Natural killer cell (primary cell): ENCODE measurements at regions not wholly inside any gene's neighbourhood (a gene's known extent, or its start where the extent isn't known, plus 50 kb on each side); places are given as distances from the start of the nearest gene placed in this dataset.

Experiments used
- ATAC-seq, 3 donors: fragments of 150-1000 bp in 2 of 3; fragments of 200-7000 bp in 1 of 3; cut with Tn5 transposase; 1 replicate in 1 of 3; 2 replicates in 2 of 3; pipeline ENCODE4 v1.10.0; 2021; ENCODE audit warnings: mild to moderate bottlenecking in 2 of 3, moderate library complexity in 2 of 3
- DNase-seq, 2 donors: peaks; one replicate each; pipeline versions ENCODE4 v3.0.0 to v3.0.0-alpha.2; 2013 to 2021; ENCODE audit warnings: mixed read lengths in 1 of 2
- H3K27ac ChIP-seq: one replicate; pipeline ENCODE4 v1.5.1; 2013; ENCODE audit warnings: mild to moderate bottlenecking, low read length
- H3K27me3 ChIP-seq: one replicate; pipeline ENCODE4 v1.6.1; 2013; ENCODE audit warnings: low read length; ENCODE audit not compliant: control insufficient read depth, insufficient read depth
- H3K36me3 ChIP-seq: one replicate; pipeline ENCODE4 v1.6.1; 2013; ENCODE audit warnings: low read length; ENCODE audit not compliant: control insufficient read depth, insufficient read depth
- H3K4me1 ChIP-seq: one replicate; pipeline ENCODE4 v1.6.1; 2013; ENCODE audit warnings: low read length; ENCODE audit not compliant: control insufficient read depth, insufficient read depth
- H3K4me3 ChIP-seq: one replicate; pipeline ENCODE4 v1.5.1; 2013; ENCODE audit warnings: low read length
- H3K9me3 ChIP-seq: one replicate; pipeline ENCODE4 v1.6.1; 2013; ENCODE audit warnings: low read length; ENCODE audit not compliant: control insufficient read depth, insufficient read depth
- H3K27ac Mint-ChIP-seq, 2 donors: one replicate each; pipeline ENCODE4 v1.8.0; 2022; ENCODE audit warnings: mild to moderate bottlenecking in 2 of 2, mixed read lengths in 2 of 2, moderate library complexity in 1 of 2
- H3K27me3 Mint-ChIP-seq, 2 donors: one replicate each; pipeline ENCODE4 v1.8.0; 2022; ENCODE audit warnings: low read depth in 2 of 2, mixed read lengths in 2 of 2
- H3K36me3 Mint-ChIP-seq: one replicate; pipeline ENCODE4 v1.8.0; 2022; ENCODE audit warnings: mixed read lengths
- H3K4me1 Mint-ChIP-seq, 2 donors: one replicate each; pipeline ENCODE4 v1.8.0; 2022; ENCODE audit warnings: mixed read lengths in 2 of 2
- H3K4me3 Mint-ChIP-seq: one replicate; pipeline ENCODE4 v1.8.0; 2022; ENCODE audit warnings: mild to moderate bottlenecking, moderate library complexity, mixed read lengths
- H3K9me3 Mint-ChIP-seq, 2 donors: one replicate each; pipeline ENCODE4 v1.8.0; 2022; ENCODE audit warnings: mixed read lengths in 2 of 2
- CTCF ChIP-seq: fragments of 200-600 bp; IDR thresholded peaks from one replicate; pipeline ENCODE4 v1.8.0; 2022; ENCODE audit warnings: antibody characterized with exemption
- WGBS: methylation state at CpG from one replicate; pipeline ENCODE4 v1.1.7; 2013; ENCODE audit warnings: missing lambda C conversion rate; ENCODE audit not compliant: insufficient coverage; 5-methylcytosine and 5-hydroxymethylcytosine counted together
- intact Hi-C: fragments of 100-400 bp; cut with micrococcal nuclease; formaldehyde crosslinking; loops from one replicate; pipeline ENCODE4 v1.14.2; 2022

- H3K9me3 Mint-ChIP-seq = peaks cover 3 to 16% of the 10 kb centered on the region in 2 donors
- H3K4me3 Mint-ChIP-seq = no peak overlapping the region
- WGBS = no CpG with 5 or more reads among the region's 1 CpG
Observed at GRCh38 chr2:15111718-15112117, 449.4 kb downstream of the NBAS start.

GRCh38 chr2:15112216-15112615 lies 448.9 kb downstream of the NBAS start:
- no peak for ATAC-seq
- peak in 1 of 2 donors; percentile 43 for DNase-seq
- H3K27me3 ChIP-seq = no peaks in the 10 kb centered on the region
- H3K4me3 Mint-ChIP-seq = no peak overlapping the region
- H3K27ac Mint-ChIP-seq = no peak overlapping the region
- no peaks in the 10 kb centered on the region for H3K4me1 Mint-ChIP-seq
- no peak overlapping the region for H3K4me3 ChIP-seq
- peaks cover 3 to 16% of the 10 kb centered on the region in 2 donors for H3K9me3 Mint-ChIP-seq
- H3K27ac ChIP-seq = no peak overlapping the region
- H3K9me3 ChIP-seq = no peaks in the 10 kb centered on the region
- intact Hi-C loops = no loop called here
- peaks cover 22% of the 10 kb centered on the region for H3K36me3 Mint-ChIP-seq
- H3K4me1 ChIP-seq = no peaks in the 10 kb centered on the region
- no peaks in the 10 kb centered on the region for H3K27me3 Mint-ChIP-seq
- no peaks in the 10 kb centered on the region for H3K36me3 ChIP-seq
- TF ChIP-seq CTCF = no peak
- WGBS = no CpG with 5 or more reads among the region's 1 CpG

More at GRCh38 chr2:15111718-15112117, 449.4 kb downstream of the NBAS start:
- Mint-ChIP-seq H3K36me3 (peaks cover 22% of the 10 kb centered on the region), H3K4me1 (no peaks in the 10 kb centered on the region), H3K27ac (no peak overlapping the region), H3K27me3 (no peaks in the 10 kb centered on the region)
- TF ChIP-seq CTCF = no peak
- H3K9me3 ChIP-seq = no peaks in the 10 kb centered on the region
- ATAC-seq (no peak), DNase-seq (no peak)
- no peak overlapping the region for H3K4me3 ChIP-seq
- no peaks in the 10 kb centered on the region for H3K36me3 ChIP-seq
- H3K27ac ChIP-seq = no peak overlapping the region
- no peaks in the 10 kb centered on the region for H3K4me1 ChIP-seq
- no peaks in the 10 kb centered on the region for H3K27me3 ChIP-seq
- intact Hi-C loops = no loop called here

GRCh38 chr2:15115776-15116175 lies 445.4 kb downstream of the NBAS start:
- Histone ChIP-seq H3K27ac (no peak overlapping the region), H3K27me3 (no peaks in the 10 kb centered on the region), H3K4me1 (no peaks in the 10 kb centered on the region), H3K4me3 (no peak overlapping the region), H3K36me3 (no peaks in the 10 kb centered on the region), H3K9me3 (no peaks in the 10 kb centered on the region)
- H3K9me3 Mint-ChIP-seq = peaks cover 3 to 14% of the 10 kb centered on the region in 2 donors
- H3K27ac Mint-ChIP-seq = no peak overlapping the region
- DNase-seq (no peak), ATAC-seq (no peak)
- TF ChIP-seq CTCF = no peak
- intact Hi-C loops = no loop called here
- no peak overlapping the region for H3K4me3 Mint-ChIP-seq
- peaks cover 17% of the 10 kb centered on the region for H3K36me3 Mint-ChIP-seq
- no peaks in the 10 kb centered on the region for H3K27me3 Mint-ChIP-seq
- no peaks in the 10 kb centered on the region for H3K4me1 Mint-ChIP-seq

- intact Hi-C loops = no loop called here
- no peak overlapping the region for H3K27ac Mint-ChIP-seq
- H3K9me3 ChIP-seq = no peaks in the 10 kb centered on the region
- peaks cover 3 to 11% of the 10 kb centered on the region in 2 donors for H3K9me3 Mint-ChIP-seq
- WGBS = 94% methylated on average over 6 of the region's 6 CpGs
- no peaks in the 10 kb centered on the region for H3K4me1 ChIP-seq
- no peaks in the 10 kb centered on the region for H3K36me3 ChIP-seq
- peaks cover 8% of the 10 kb centered on the region for H3K36me3 Mint-ChIP-seq
- TF ChIP-seq CTCF = no peak
- no peaks in the 10 kb centered on the region for H3K27me3 Mint-ChIP-seq
- no peaks in the 10 kb centered on the region for H3K27me3 ChIP-seq
- no peak overlapping the region for H3K4me3 ChIP-seq
- H3K4me3 Mint-ChIP-seq = no peak overlapping the region
- ATAC-seq (no peak), DNase-seq (no peak)
- H3K27ac ChIP-seq = no peak overlapping the region
- no peaks in the 10 kb centered on the region for H3K4me1 Mint-ChIP-seq
Observed at GRCh38 chr2:15116830-15117229, 444.3 kb downstream of the NBAS start.
